GM23338 (cell line): ENCODE measurements at regions not wholly inside any gene's neighbourhood (a gene's known extent, or its start where the extent isn't known, plus 50 kb on each side); places are given as distances from the start of the nearest gene placed in this dataset.

ENCODE experiments used
- ATAC-seq: fragments of 200-7000 bp; cut with Tn5 transposase; 3 replicates; pipeline ENCODE4 v1.9.1; 2020
- DNase-seq: peaks from one replicate; pipeline ENCODE4 v3.0.0-alpha.2; 2015; ENCODE audit warnings: low spot score
- H2AFZ ChIP-seq: fragments of 200-600 bp; sonication (generic); 2 replicates; pipeline ENCODE4 v1.8.0; 2016; ENCODE audit warnings: antibody characterized with exemption, mild to moderate bottlenecking, moderate library complexity
- H3F3A ChIP-seq: fragments of 200-600 bp; sonication (generic); replicated peaks from 2 replicates; pipeline ENCODE4 v1.8.0; 2017; ENCODE audit warnings: antibody characterized with exemption, mixed run types, low read depth
- H3K27ac ChIP-seq: fragments of 200-600 bp; sonication (generic); 2 replicates; pipeline ENCODE4 v1.6.1; 2016; ENCODE audit warnings: low read depth
- H3K27me3 ChIP-seq: fragments of 200-600 bp; sonication (generic); 2 replicates; pipeline ENCODE4 v1.8.0; 2016; ENCODE audit warnings: mild to moderate bottlenecking, mixed run types, moderate library complexity; ENCODE audit not compliant: insufficient read depth
- H3K36me3 ChIP-seq: fragments of 200-600 bp; sonication (generic); 2 replicates; pipeline ENCODE4 v1.8.0; 2016; ENCODE audit warnings: mild to moderate bottlenecking; ENCODE audit not compliant: insufficient read depth
- H3K4me1 ChIP-seq: fragments of 200-600 bp; sonication (generic); 2 replicates; pipeline ENCODE4 v1.8.0; 2016; ENCODE audit warnings: mild to moderate bottlenecking, moderate library complexity; ENCODE audit not compliant: insufficient read depth
- H3K4me2 ChIP-seq: fragments of 200-600 bp; sonication (generic); 2 replicates; pipeline ENCODE4 v1.7.1; 2017; ENCODE audit warnings: mixed run types
- H3K4me3 ChIP-seq: fragments of 200-600 bp; sonication (generic); 2 replicates; pipeline ENCODE4 v1.6.1; 2016; ENCODE audit warnings: mixed run types
- H3K79me2 ChIP-seq: fragments of 200-600 bp; sonication (generic); replicated peaks from 2 replicates; pipeline ENCODE4 v1.8.0; 2017; ENCODE audit warnings: mild to moderate bottlenecking; ENCODE audit not compliant: insufficient read depth
- H3K9me2 ChIP-seq: fragments of 200-600 bp; sonication (generic); 2 replicates; pipeline ENCODE4 v1.8.0; 2017; ENCODE audit not compliant: insufficient read depth
- H4K20me1 ChIP-seq: fragments of 200-600 bp; sonication (generic); replicated peaks from 2 replicates; pipeline ENCODE4 v1.8.0; 2017; ENCODE audit warnings: mild to moderate bottlenecking; ENCODE audit not compliant: insufficient read depth
- H3K27ac Mint-ChIP-seq: 2 replicates; pipeline ENCODE4 v1.8.0; 2020; ENCODE audit warnings: inconsistent platforms, mild to moderate bottlenecking, moderate library complexity, mixed read lengths
- H3K27me3 Mint-ChIP-seq: 3 replicates; pipeline ENCODE4 v1.8.0; 2022; ENCODE audit warnings: low read depth, mild to moderate bottlenecking, moderate library complexity, mixed read lengths, inconsistent platforms; ENCODE audit not compliant: insufficient read depth, poor library complexity
- H3K36me3 Mint-ChIP-seq: 3 replicates; pipeline ENCODE4 v1.8.0; 2021; ENCODE audit warnings: low read depth, mild to moderate bottlenecking, inconsistent platforms, moderate library complexity, mixed read lengths
- H3K4me1 Mint-ChIP-seq: 3 replicates; pipeline ENCODE4 v1.8.0; 2020; ENCODE audit warnings: mild to moderate bottlenecking, inconsistent platforms, mixed read lengths
- H3K4me3 Mint-ChIP-seq: 3 replicates; pipeline ENCODE4 v1.8.0; 2021; ENCODE audit warnings: moderate library complexity, mild to moderate bottlenecking, inconsistent platforms, mixed read lengths
- H3K9me3 Mint-ChIP-seq: 3 replicates; pipeline ENCODE4 v1.8.0; 2020; ENCODE audit warnings: moderate library complexity, mild to moderate bottlenecking, inconsistent platforms, mixed read lengths
- CREB1 ChIP-seq: fragments of 250-450 bp; sonication (Bioruptor Pico); IDR thresholded peaks from 2 replicates; pipeline ENCODE4 v1.5.0; 2020; ENCODE audit warnings: low read depth, mild to moderate bottlenecking, moderate library complexity
- EZH2 ChIP-seq: fragments of 200-600 bp; sonication (generic); IDR thresholded peaks from one replicate; pipeline ENCODE4 v1.8.0; 2017; ENCODE audit warnings: antibody characterized with exemption, mild to moderate bottlenecking, low read depth; ENCODE audit not compliant: unreplicated experiment
- EZH2phosphoT487 ChIP-seq: fragments of 200-600 bp; sonication (generic); IDR thresholded peaks from one replicate; pipeline ENCODE4 v1.8.1; 2018; ENCODE audit warnings: antibody characterized with exemption; ENCODE audit not compliant: unreplicated experiment
- JUNB ChIP-seq: IDR thresholded peaks from one replicate; pipeline ENCODE4 v1.6.1; 2016; ENCODE audit warnings: antibody characterized with exemption; ENCODE audit not compliant: unreplicated experiment
- NANOG ChIP-seq: IDR thresholded peaks from 2 replicates; pipeline ENCODE4 v1.6.1; 2016; ENCODE audit warnings: antibody characterized with exemption, borderline replicate concordance
- POLR2AphosphoS5 ChIP-seq: IDR thresholded peaks from 2 replicates; pipeline ENCODE4 v1.6.1; 2016; ENCODE audit warnings: antibody characterized with exemption, low read depth
- STAT1 ChIP-seq: IDR thresholded peaks from one replicate; pipeline ENCODE4 v1.6.1; 2016; ENCODE audit warnings: antibody characterized with exemption; ENCODE audit not compliant: unreplicated experiment
- ZNF114 ChIP-seq: fragments of 250-450 bp; sonication (Bioruptor Pico); IDR thresholded peaks from 2 replicates; pipeline ENCODE4 v1.5.0; 2020; ENCODE audit warnings: mild to moderate bottlenecking, moderate library complexity
- ZNF331 ChIP-seq: fragments of 250-450 bp; sonication (Bioruptor Pico); IDR thresholded peaks from 2 replicates; pipeline ENCODE4 v1.5.0; 2020; ENCODE audit warnings: low read depth, mild to moderate bottlenecking, moderate library complexity
- TF ChIP-seq, protein P1 (sequence below): IDR thresholded peaks from one replicate; pipeline ENCODE4 v1.6.1; 2018; ENCODE audit warnings: antibody characterized with exemption; ENCODE audit not compliant: unreplicated experiment
- TF ChIP-seq, protein P2 (sequence below): IDR thresholded peaks from 2 replicates; pipeline ENCODE4 v1.6.1; 2016; ENCODE audit warnings: antibody characterized with exemption
- TF ChIP-seq, protein P3 (sequence below), 2 experiments: fragments of 200-600 bp in 1 of 2; sonication (generic) in 1 of 2; conservative IDR thresholded peaks; 2 replicates each; pipeline versions ENCODE4 v1.5.1 to v1.6.1; 2016 to 2017; ENCODE audit warnings: antibody characterized with exemption in 2 of 2, low read depth in 2 of 2, mild to moderate bottlenecking in 2 of 2, moderate library complexity in 1 of 2

DNA sequence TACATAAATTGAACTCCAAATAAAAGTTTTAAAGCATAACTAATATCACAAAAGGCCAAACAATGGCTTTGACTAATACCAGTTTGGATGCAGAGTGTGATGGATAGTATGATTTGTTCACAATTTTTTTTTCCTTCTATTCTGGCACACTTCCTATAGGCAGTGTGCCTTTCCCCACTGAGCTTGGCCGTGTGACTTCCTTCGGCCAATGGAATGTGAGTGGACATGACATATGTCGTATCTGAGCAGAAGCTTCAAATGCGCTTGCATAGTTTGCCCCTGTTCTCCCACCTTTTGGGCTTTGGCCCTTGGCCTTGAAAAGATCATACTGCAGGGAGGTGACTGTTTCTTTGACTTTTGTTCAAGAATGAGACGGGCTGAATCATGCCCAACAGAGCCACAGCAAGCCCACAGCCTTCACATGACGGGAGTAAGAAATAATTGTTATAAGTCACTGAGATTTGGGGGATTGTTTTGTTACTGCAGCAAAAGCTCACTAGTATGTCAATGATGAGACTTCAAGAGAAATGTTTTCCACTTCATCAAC is 279.9 kb upstream of the NEBL start:
- H3K27me3 Mint-ChIP-seq: peaks cover 39% of the 10 kb centered on the region
- peaks cover 25% of the 10 kb centered on the region for H3K4me1 Mint-ChIP-seq
- Histone ChIP-seq H3K4me3 (no peak overlapping the region), H3K27ac (no peak overlapping the region), H3K4me1 (peaks cover 14% of the 10 kb centered on the region), H4K20me1 (no peaks in the 10 kb centered on the region), H2AFZ (no peak overlapping the region), H3K79me2 (no peaks in the 10 kb centered on the region), H3K9me2 (no peaks in the 10 kb centered on the region), H3K4me2 (no peak overlapping the region), H3K36me3 (no peaks in the 10 kb centered on the region), H3F3A (peaks cover 5% of the 10 kb centered on the region), H3K27me3 (peaks cover 47% of the 10 kb centered on the region)
- DNase-seq: no peak
- peaks cover 6% of the 10 kb centered on the region for H3K36me3 Mint-ChIP-seq
- no peak overlapping the region for H3K27ac Mint-ChIP-seq
- no peak for ATAC-seq
- no peak for TF ChIP-seq CREB1 (CRISPR knock-in tag)
- no peak for TF ChIP-seq EZH2
- TF ChIP-seq ZNF331: no peak
- no peak for TF ChIP-seq NANOG
- no peak for TF ChIP-seq JUNB
- TF ChIP-seq EZH2phosphoT487: no peak
- H3K9me3 Mint-ChIP-seq: peaks cover 3% of the 10 kb centered on the region
- H3K4me3 Mint-ChIP-seq: no peak overlapping the region

DNA sequence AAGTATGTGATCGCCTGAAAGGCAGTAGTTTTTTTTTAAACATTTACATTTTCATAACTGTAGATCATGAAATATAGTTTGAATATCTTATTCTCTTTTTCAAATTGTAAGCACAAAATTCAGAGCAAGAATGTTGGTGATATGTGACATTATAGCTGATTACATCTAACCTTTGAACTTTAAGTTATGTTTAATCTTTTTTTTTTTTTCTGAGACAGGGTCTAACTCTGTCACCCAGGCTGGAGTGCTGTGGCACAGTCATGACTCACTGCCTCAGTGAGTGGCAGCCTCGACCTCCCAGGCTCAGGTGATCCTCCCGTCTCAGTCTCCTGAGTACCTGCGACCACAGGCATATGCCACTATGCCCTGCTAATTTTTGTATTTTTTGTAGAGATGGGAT is 278.7 kb upstream of the NEBL start:
- H3K27ac ChIP-seq: no peak overlapping the region
- Mint-ChIP-seq H3K27me3 (peaks cover 37% of the 10 kb centered on the region), H3K27ac (no peak overlapping the region), H3K9me3 (peaks cover 3% of the 10 kb centered on the region), H3K36me3 (peaks cover 6% of the 10 kb centered on the region), H3K4me1 (peaks cover 25% of the 10 kb centered on the region), H3K4me3 (peak overlapping the region; percentile 84; the same call in 1 of the 3 replicates)
- peak overlapping the region; percentile 97 for H3K4me2 ChIP-seq
- H3K4me3 ChIP-seq: no peak overlapping the region
- H4K20me1 ChIP-seq: no peaks in the 10 kb centered on the region
- H3K9me2 ChIP-seq: no peaks in the 10 kb centered on the region
- no peaks in the 10 kb centered on the region for H3K36me3 ChIP-seq
- H3K79me2 ChIP-seq: no peaks in the 10 kb centered on the region
- peaks cover 52% of the 10 kb centered on the region for H3K27me3 ChIP-seq
- H2AFZ ChIP-seq: no peak overlapping the region
- H3K4me1 ChIP-seq: peaks cover 18% of the 10 kb centered on the region
- no peak for DNase-seq
- peaks cover 9% of the 10 kb centered on the region for H3F3A ChIP-seq
- ATAC-seq: no peak
- TF ChIP-seq STAT1 (no peak), EZH2phosphoT487 (no peak), NANOG (no peak), ZNF331 (no peak), CREB1 (CRISPR knock-in tag) (no peak), JUNB (no peak), ZNF114 (no peak), POLR2AphosphoS5 (no peak)
- TF ChIP-seq, protein P1, sequence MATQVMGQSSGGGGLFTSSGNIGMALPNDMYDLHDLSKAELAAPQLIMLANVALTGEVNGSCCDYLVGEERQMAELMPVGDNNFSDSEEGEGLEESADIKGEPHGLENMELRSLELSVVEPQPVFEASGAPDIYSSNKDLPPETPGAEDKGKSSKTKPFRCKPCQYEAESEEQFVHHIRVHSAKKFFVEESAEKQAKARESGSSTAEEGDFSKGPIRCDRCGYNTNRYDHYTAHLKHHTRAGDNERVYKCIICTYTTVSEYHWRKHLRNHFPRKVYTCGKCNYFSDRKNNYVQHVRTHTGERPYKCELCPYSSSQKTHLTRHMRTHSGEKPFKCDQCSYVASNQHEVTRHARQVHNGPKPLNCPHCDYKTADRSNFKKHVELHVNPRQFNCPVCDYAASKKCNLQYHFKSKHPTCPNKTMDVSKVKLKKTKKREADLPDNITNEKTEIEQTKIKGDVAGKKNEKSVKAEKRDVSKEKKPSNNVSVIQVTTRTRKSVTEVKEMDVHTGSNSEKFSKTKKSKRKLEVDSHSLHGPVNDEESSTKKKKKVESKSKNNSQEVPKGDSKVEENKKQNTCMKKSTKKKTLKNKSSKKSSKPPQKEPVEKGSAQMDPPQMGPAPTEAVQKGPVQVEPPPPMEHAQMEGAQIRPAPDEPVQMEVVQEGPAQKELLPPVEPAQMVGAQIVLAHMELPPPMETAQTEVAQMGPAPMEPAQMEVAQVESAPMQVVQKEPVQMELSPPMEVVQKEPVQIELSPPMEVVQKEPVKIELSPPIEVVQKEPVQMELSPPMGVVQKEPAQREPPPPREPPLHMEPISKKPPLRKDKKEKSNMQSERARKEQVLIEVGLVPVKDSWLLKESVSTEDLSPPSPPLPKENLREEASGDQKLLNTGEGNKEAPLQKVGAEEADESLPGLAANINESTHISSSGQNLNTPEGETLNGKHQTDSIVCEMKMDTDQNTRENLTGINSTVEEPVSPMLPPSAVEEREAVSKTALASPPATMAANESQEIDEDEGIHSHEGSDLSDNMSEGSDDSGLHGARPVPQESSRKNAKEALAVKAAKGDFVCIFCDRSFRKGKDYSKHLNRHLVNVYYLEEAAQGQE: no peak
- TF ChIP-seq, protein P2, sequence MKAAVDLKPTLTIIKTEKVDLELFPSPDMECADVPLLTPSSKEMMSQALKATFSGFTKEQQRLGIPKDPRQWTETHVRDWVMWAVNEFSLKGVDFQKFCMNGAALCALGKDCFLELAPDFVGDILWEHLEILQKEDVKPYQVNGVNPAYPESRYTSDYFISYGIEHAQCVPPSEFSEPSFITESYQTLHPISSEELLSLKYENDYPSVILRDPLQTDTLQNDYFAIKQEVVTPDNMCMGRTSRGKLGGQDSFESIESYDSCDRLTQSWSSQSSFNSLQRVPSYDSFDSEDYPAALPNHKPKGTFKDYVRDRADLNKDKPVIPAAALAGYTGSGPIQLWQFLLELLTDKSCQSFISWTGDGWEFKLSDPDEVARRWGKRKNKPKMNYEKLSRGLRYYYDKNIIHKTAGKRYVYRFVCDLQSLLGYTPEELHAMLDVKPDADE: no peak
- TF ChIP-seq, protein P3, sequence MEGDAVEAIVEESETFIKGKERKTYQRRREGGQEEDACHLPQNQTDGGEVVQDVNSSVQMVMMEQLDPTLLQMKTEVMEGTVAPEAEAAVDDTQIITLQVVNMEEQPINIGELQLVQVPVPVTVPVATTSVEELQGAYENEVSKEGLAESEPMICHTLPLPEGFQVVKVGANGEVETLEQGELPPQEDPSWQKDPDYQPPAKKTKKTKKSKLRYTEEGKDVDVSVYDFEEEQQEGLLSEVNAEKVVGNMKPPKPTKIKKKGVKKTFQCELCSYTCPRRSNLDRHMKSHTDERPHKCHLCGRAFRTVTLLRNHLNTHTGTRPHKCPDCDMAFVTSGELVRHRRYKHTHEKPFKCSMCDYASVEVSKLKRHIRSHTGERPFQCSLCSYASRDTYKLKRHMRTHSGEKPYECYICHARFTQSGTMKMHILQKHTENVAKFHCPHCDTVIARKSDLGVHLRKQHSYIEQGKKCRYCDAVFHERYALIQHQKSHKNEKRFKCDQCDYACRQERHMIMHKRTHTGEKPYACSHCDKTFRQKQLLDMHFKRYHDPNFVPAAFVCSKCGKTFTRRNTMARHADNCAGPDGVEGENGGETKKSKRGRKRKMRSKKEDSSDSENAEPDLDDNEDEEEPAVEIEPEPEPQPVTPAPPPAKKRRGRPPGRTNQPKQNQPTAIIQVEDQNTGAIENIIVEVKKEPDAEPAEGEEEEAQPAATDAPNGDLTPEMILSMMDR (conservative IDR thresholded peaks at IDR 0.05; ENCODE audit: low read depth in 2 of 2): no peak
